Left ventricle myocardium inferior (tissue), 1 donor: ENCODE measurements at regions not wholly inside any gene's neighbourhood (a gene's known extent, or its start where the extent isn't known, plus 50 kb on each side); places are given as distances from the start of the nearest gene placed in this dataset.

ENCODE experiments used
- DNase-seq: peaks from one replicate; pipeline ENCODE4 v3.0.0-alpha.2; 2020
- H3K27ac ChIP-seq: fragments of 200-600 bp; replicated peaks from 2 replicates; pipeline ENCODE4 v1.8.0; 2021
- H3K27me3 ChIP-seq: fragments of 200-600 bp; 2 replicates; pipeline ENCODE4 v1.8.0; 2021; ENCODE audit warnings: low read depth
- H3K36me3 ChIP-seq: fragments of 200-600 bp; 2 replicates; pipeline ENCODE4 v1.8.0; 2021
- H3K4me1 ChIP-seq: fragments of 200-600 bp; 2 replicates; pipeline ENCODE4 v1.8.0; 2021
- H3K4me3 ChIP-seq: fragments of 200-600 bp; 2 replicates; pipeline ENCODE4 v1.8.0; 2021; ENCODE audit warnings: mild to moderate bottlenecking, moderate library complexity
- H3K9me3 ChIP-seq: fragments of 200-600 bp; replicated peaks from 2 replicates; pipeline ENCODE4 v1.8.0; 2021
- CTCF ChIP-seq: fragments of 200-600 bp; IDR thresholded peaks from 2 replicates; pipeline ENCODE4 v1.8.0; 2021; ENCODE audit warnings: antibody characterized with exemption, mild to moderate bottlenecking, borderline replicate concordance
- intact Hi-C: fragments of 100-400 bp; cut with micrococcal nuclease; formaldehyde crosslinking; loops from one replicate; pipeline ENCODE4 v1.11.0; 2022
- donor health status: DM: no; HTN: yes; CAD: no; lungs with severe emphysema.

GRCh38 chr10:63755441-63755840 lies 234.2 kb downstream of the REEP3 start:
- no peak overlapping the region for H3K27ac ChIP-seq
- intact Hi-C loops, result no loop called here
- peaks cover 13% of the 10 kb centered on the region for H3K4me1 ChIP-seq
- H3K9me3 ChIP-seq, result peaks cover 6% of the 10 kb centered on the region
- H3K27me3 ChIP-seq, result no peaks in the 10 kb centered on the region
- H3K4me3 ChIP-seq, result no peak overlapping the region
- H3K36me3 ChIP-seq, result no peaks in the 10 kb centered on the region
- TF ChIP-seq CTCF, result no peak
- no peak for DNase-seq

- TF ChIP-seq CTCF, result no peak
- intact Hi-C loops, result no loop called here
- Histone ChIP-seq H3K4me1 (peaks cover 13% of the 10 kb centered on the region), H3K27ac (no peak overlapping the region), H3K4me3 (no peak overlapping the region), H3K9me3 (peaks cover 6% of the 10 kb centered on the region), H3K36me3 (no peaks in the 10 kb centered on the region), H3K27me3 (no peaks in the 10 kb centered on the region)
- no peak for DNase-seq
These were observed 235.9 kb downstream of the REEP3 start for GRCh38 chr10:63757067-63757466.

- no peak for DNase-seq
- Histone ChIP-seq H3K27me3 (no peaks in the 10 kb centered on the region), H3K9me3 (peaks cover 6% of the 10 kb centered on the region), H3K4me3 (no peak overlapping the region), H3K36me3 (no peaks in the 10 kb centered on the region), H3K27ac (no peak overlapping the region), H3K4me1 (peaks cover 13% of the 10 kb centered on the region)
- TF ChIP-seq CTCF, result no peak
- intact Hi-C loops, result no loop called here
These were observed 236.9 kb downstream of the REEP3 start for GRCh38 chr10:63758080-63758479.

DNA sequence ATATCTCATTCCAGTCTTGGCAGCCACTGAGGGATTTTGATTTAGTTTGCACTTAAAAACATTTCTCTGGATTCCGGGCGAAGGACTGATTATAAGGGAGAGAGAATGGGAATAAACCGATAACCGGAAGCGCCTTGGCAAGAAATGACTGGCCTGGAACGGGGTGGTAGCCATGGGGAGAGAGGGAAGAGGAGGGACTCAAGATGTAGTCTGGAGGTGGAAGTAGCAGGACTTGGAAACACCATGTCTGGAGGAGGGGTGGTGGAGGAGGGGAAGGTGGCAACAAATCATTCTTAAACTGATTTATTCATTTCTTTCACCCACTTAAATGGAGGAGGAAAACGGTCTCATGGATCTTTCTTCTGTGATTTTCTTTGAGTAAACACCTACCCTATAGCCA lies 238.1 kb downstream of the REEP3 start:
- peaks cover 6% of the 10 kb centered on the region for H3K9me3 ChIP-seq
- TF ChIP-seq CTCF, result no peak
- no peak overlapping the region for H3K4me3 ChIP-seq
- peak overlapping the region; percentile 68 for H3K27ac ChIP-seq
- peaks cover 13% of the 10 kb centered on the region for H3K4me1 ChIP-seq
- no peaks in the 10 kb centered on the region for H3K36me3 ChIP-seq
- no peaks in the 10 kb centered on the region for H3K27me3 ChIP-seq
- intact Hi-C loops, result no loop called here
- no peak for DNase-seq

DNA sequence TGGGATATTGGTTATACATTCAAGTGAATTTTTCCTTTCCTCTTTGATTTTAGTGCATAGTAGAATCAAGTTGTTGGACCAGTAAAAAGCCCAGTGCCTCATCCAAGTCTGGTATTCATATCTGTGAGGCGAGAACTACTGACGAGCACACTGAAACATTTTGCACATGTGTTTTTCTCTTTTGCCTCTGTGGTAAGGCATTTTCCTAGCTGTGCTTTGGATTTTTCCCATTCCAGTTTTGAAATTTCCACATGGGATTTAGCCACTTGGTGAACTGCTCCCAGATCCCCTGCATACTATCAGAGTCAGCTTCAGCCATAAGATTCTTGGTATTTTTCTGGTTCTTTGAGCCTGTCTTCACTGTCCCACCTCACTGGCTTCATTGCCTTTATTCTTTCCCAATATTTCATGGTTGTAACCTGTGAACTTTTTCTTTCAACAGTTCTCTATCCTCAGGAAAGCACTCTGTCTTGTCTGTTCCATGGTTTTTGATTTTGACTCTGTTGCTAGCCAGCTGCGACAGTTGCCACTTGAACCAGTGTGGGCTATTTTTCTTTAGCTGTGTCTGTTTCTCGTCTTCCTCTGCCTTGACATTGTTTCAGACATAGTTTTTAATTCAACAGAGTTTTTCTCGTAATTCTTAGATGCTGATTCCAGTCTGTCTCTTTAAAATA lies 239.0 kb downstream of the REEP3 start:
- H3K27ac ChIP-seq, result peak overlapping the region; percentile 68
- H3K4me1 ChIP-seq, result peaks cover 13% of the 10 kb centered on the region
- no peak for DNase-seq
- no peak overlapping the region for H3K4me3 ChIP-seq
- intact Hi-C loops, result no loop called here
- TF ChIP-seq CTCF, result no peak
- H3K9me3 ChIP-seq, result peaks cover 1% of the 10 kb centered on the region
- no peaks in the 10 kb centered on the region for H3K27me3 ChIP-seq
- H3K36me3 ChIP-seq, result no peaks in the 10 kb centered on the region
